ENCODE measurements at regions not wholly inside any gene's neighbourhood (a gene's known extent, or its start where the extent isn't known, plus 50 kb on each side); places are given as distances from the start of the nearest gene placed in this dataset.
"Not testable (repeated sequence)": the region's sequence is repeated elsewhere in the genome, so short reads cannot be mapped to it uniquely, and the experiment has no call there.

GRCh38 chr2:76251342-76251741, 540.6 kb upstream of the GCFC2 start:
- DNase-seq, result no peak

- DNase-seq, result no peak
Observed at GRCh38 chr2:76247006-76247405, 536.3 kb upstream of the GCFC2 start.

GRCh38 chr2:76211991-76212985, 501.6 kb upstream of the GCFC2 start:
- no peak for DNase-seq

GRCh38 chr2:76210551-76210950, 499.8 kb upstream of the GCFC2 start:
- no peak for DNase-seq

GRCh38 chr2:76204048-76204447, 493.3 kb upstream of the GCFC2 start:
- DNase-seq, result no peak

GRCh38 chr2:76202866-76203265, 492.2 kb upstream of the GCFC2 start:
- no peak for DNase-seq

- DNase-seq, result peak; percentile 1 to 2
Observed at GRCh38 chr2:76197842-76198448, 487.2 kb upstream of the GCFC2 start.

- no peak for DNase-seq
Observed at GRCh38 chr2:76197428-76197827, 486.7 kb upstream of the GCFC2 start.

GRCh38 chr2:76194031-76194775, 483.5 kb upstream of the GCFC2 start:
- no peak for DNase-seq

- no peak for DNase-seq
Observed at GRCh38 chr2:76193089-76193488, 482.4 kb upstream of the GCFC2 start.

GRCh38 chr2:76188334-76189008, 477.8 kb upstream of the GCFC2 start:
- no peak for DNase-seq

GRCh38 chr2:76187415-76187814, 476.7 kb upstream of the GCFC2 start:
- DNase-seq, result no peak

- no peak for DNase-seq
Observed at GRCh38 chr2:76180676-76181075, 470.0 kb upstream of the GCFC2 start.

GRCh38 chr2:76178610-76179009, 467.9 kb upstream of the GCFC2 start:
- DNase-seq, result no peak

GRCh38 chr2:76175295-76175694, 464.6 kb upstream of the GCFC2 start:
- no peak for DNase-seq

- no peak for DNase-seq
Observed at GRCh38 chr2:76174505-76174904, 463.8 kb upstream of the GCFC2 start.

- DNase-seq, result not testable (repeated sequence)
Observed at GRCh38 chr2:76173206-76173605, 462.5 kb upstream of the GCFC2 start.

GRCh38 chr2:76172154-76172595, 461.5 kb upstream of the GCFC2 start:
- not testable (repeated sequence) for DNase-seq

GRCh38 chr2:76170856-76171255, 460.1 kb upstream of the GCFC2 start:
- no peak for DNase-seq

GRCh38 chr2:76170009-76170384, 459.3 kb upstream of the GCFC2 start:
- DNase-seq, result no peak

GRCh38 chr2:76169276-76170008, 458.7 kb upstream of the GCFC2 start:
- no peak for DNase-seq

- DNase-seq, result no peak
Observed at GRCh38 chr2:76163860-76164259, 453.1 kb upstream of the GCFC2 start.

All from NCI-H187 (cell line).